Umbilical cord (tissue), 1 donor: ENCODE measurements at regions not wholly inside any gene's neighbourhood (a gene's known extent, or its start where the extent isn't known, plus 50 kb on each side); places are given as distances from the start of the nearest gene placed in this dataset.
"Not testable (repeated sequence)": the region's sequence is repeated elsewhere in the genome, so short reads cannot be mapped to it uniquely, and the experiment has no call there.

Source experiments
- DNase-seq: peaks from one replicate; pipeline ENCODE4 v3.0.0-alpha.2; 2015; ENCODE audit warnings: low spot score

GRCh38 chr9:36462245-36462644, 62.2 kb upstream of the RNF38 start:
- DNase-seq, result no peak

DNA sequence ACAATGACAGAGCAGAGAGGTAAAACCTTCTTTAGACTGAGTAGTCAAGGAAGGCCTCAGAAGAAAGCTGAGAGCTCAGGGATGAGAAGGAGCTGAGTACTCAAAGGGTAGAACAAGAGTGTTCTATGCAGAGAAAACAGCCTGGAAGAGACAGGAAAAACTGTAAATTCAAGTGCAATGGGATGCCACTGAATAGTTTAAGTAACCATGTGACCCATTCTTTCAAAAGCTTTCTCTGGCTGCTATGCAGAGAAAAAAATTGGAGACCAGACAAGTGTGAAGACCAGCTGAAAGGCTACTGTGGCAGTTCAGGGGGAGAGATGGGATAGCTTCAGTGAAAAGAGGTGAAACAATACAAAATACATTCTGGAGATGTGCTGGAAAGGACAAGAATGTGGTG, 61.3 kb upstream of the RNF38 start:
- DNase-seq, result peak; percentile 14

DNA sequence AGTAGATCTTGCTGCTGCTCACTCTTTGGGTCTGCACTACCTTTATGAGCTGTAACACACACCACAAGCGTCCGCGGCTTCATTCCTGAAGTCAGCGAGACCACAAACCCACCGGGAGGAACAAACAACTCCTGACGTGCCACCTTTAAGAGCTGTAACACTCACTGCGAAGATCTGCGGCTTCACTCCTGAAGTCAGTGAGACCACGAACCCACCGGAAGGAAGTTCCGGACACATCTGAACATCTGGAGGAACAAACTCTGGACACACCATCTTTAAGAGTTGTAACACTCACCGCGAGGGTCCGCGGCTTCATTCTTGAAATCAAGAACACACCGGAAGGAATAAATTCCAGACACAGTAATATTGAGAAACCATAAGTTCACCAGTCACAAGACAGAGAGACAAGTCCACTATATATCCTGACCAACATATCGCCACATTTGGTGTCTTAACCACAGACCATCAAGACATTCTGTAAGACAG, 58.4 kb upstream of the RNF38 start:
- not testable (repeated sequence) for DNase-seq

- DNase-seq, result no peak
These were observed 57.9 kb upstream of the RNF38 start for GRCh38 chr9:36457836-36458429.

- no peak for DNase-seq
These were observed 56.5 kb upstream of the RNF38 start for GRCh38 chr9:36456480-36457065.

GRCh38 chr9:36451949-36452348, 51.9 kb upstream of the RNF38 start:
- DNase-seq, result no peak

DNA sequence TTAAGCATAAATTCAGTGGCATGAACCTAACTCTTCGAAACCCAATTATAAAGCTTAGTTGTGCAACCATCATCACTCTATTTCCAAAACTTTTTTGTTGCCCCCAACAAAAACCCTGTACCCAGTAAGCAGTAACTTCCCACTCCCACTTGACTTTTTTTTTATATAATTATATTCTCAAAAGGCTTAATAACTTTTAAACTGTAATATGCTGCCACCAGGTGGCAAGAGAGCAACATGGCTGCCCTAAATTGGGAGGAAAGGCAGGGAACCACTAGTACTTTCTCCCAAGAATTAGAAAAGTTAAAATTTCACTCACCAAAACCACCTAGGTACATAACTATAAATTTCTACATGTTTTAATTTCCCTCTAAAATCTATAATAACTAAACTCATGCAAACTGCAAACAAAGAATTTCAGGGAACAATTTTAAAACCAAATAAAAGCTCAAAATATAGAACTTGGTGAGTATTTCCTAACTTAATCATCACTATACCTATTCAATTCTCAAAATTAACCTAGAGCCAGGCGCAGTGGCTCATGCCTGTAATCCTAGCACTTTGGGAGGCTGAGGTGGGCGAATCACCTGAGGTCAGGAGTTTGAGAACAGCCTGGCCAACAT, 50.2 kb upstream of the RNF38 start:
- peak; percentile 56 for DNase-seq
